T-helper 1 cell treated with Interleukin-12 subunit alpha and Interleukin-12 subunit beta and Interleukin-4 antibody, amounts not matched to agents 30 μg/mL and 1 μg/mL, for 36 hours (primary cell): ENCODE measurements at regions not wholly inside any gene's neighbourhood (a gene's known extent, or its start where the extent isn't known, plus 50 kb on each side); places are given as distances from the start of the nearest gene placed in this dataset.
"Not testable (repeated sequence)": the region's sequence is repeated elsewhere in the genome, so short reads cannot be mapped to it uniquely, and the experiment has no call there.

Experiments
- H3K27ac Mint-ChIP-seq: one replicate; pipeline ENCODE4 v1.8.0; 2021; ENCODE audit warnings: mild to moderate bottlenecking, mixed read lengths
- H3K27me3 Mint-ChIP-seq: one replicate; pipeline ENCODE4 v1.8.0; 2021; ENCODE audit warnings: low read depth, mixed read lengths
- H3K36me3 Mint-ChIP-seq: one replicate; pipeline ENCODE4 v1.8.0; 2021; ENCODE audit warnings: low read depth, mixed read lengths
- H3K4me1 Mint-ChIP-seq: one replicate; pipeline ENCODE4 v1.8.0; 2021; ENCODE audit warnings: low read depth, mixed read lengths
- H3K4me3 Mint-ChIP-seq: one replicate; pipeline ENCODE4 v1.8.0; 2021; ENCODE audit warnings: mild to moderate bottlenecking, moderate library complexity, mixed read lengths
- H3K9me3 Mint-ChIP-seq: one replicate; pipeline ENCODE4 v1.8.0; 2021; ENCODE audit warnings: mixed read lengths

DNA sequence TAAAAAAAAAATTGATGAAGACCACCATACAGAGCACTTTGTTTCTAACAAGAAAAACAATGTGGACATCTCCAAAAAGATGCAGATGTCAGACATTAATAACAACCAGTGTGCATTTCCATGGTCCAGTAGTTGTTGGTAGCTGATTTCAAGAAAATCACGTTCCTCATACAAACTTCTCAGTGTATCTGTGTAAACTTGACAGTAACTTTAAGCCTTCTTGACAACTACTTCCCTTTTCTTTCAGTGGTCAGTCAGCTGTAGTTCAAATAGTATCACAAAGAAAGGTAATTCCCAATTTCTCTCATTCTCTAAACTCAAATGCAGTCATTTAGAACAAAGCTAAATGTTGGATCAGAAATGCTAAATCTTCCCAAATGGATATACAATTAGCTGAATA is 879.9 kb downstream of the AMY1C start:
- Mint-ChIP-seq H3K27ac (no peak overlapping the region), H3K4me3 (no peak overlapping the region), H3K9me3 (peaks cover 5% of the 10 kb centered on the region), H3K27me3 (no peaks in the 10 kb centered on the region), H3K4me1 (no peaks in the 10 kb centered on the region), H3K36me3 (no peaks in the 10 kb centered on the region)

DNA sequence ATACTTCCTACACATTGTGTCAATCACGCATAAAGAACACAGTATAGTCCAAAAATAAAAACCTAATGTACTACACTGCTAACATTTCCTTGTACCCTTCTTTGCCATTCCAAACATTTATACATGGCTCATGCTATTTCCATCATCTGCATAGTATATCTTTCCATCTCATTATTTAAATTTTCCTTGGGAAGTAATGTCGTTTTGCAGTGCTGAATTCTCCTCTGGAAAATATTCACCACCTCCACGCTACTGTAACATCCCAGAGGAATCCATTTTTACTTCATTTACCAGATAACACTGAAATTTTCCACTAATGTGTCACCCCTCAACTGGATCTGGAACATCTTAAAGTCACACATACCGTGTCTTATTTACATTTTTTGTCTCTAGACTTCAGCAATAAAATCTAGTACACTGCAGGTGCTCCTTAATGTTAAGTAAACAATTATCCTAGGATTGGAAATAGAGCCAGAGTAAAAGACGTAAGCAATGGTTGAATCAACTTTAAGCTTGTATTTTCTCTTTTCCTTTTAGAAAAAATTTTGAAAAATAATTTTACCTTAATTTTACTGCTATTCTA is 881.0 kb downstream of the AMY1C start:
- no peaks in the 10 kb centered on the region for H3K36me3 Mint-ChIP-seq
- H3K27ac Mint-ChIP-seq = peak overlapping the region; percentile 7
- no peak overlapping the region for H3K4me3 Mint-ChIP-seq
- no peaks in the 10 kb centered on the region for H3K4me1 Mint-ChIP-seq
- H3K9me3 Mint-ChIP-seq = peaks cover under 1% of the 10 kb centered on the region
- no peaks in the 10 kb centered on the region for H3K27me3 Mint-ChIP-seq

DNA sequence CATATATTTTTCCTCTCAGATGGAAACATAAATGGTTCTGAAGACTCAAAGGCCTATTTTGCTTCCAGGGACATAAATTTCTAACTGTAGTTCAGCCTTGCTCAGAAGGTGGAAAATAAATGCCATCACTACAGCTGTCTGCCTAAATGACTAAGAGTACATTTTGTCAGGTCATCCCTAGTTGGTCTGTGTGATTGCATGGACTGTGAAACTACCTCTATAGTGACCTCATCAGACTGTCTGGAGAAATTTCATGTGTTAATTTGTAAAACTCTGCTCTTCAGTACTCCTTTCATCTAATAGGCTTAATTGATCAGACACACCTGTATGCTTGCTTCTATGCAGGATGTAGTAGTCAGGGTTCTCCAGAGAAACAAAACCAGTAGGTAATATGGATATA is 886.9 kb downstream of the AMY1C start:
- no peak overlapping the region for H3K4me3 Mint-ChIP-seq
- H3K9me3 Mint-ChIP-seq = peaks cover 9% of the 10 kb centered on the region
- H3K36me3 Mint-ChIP-seq = no peaks in the 10 kb centered on the region
- H3K4me1 Mint-ChIP-seq = no peaks in the 10 kb centered on the region
- no peaks in the 10 kb centered on the region for H3K27me3 Mint-ChIP-seq
- no peak overlapping the region for H3K27ac Mint-ChIP-seq

DNA sequence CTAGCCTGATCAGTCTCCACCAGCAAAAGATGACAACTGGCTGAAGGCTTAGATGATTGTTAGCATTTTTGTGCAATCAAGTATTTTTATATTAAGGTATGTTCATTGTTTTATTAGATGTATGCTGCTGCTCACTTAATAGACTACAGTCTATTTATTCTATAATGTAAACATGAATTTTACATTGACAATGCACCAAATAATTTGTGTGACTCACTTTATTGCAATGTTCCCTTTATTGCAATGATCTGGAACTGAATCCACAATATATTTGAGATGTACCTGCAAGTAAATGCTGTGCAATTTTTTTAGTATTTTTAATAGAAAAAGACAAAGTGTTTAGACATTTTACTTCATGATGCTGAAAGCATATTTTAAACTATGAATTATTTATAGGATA is 896.5 kb downstream of the AMY1C start:
- H3K4me1 Mint-ChIP-seq = no peaks in the 10 kb centered on the region
- no peak overlapping the region for H3K27ac Mint-ChIP-seq
- no peaks in the 10 kb centered on the region for H3K36me3 Mint-ChIP-seq
- no peak overlapping the region for H3K4me3 Mint-ChIP-seq
- no peaks in the 10 kb centered on the region for H3K27me3 Mint-ChIP-seq
- no peaks in the 10 kb centered on the region for H3K9me3 Mint-ChIP-seq

DNA sequence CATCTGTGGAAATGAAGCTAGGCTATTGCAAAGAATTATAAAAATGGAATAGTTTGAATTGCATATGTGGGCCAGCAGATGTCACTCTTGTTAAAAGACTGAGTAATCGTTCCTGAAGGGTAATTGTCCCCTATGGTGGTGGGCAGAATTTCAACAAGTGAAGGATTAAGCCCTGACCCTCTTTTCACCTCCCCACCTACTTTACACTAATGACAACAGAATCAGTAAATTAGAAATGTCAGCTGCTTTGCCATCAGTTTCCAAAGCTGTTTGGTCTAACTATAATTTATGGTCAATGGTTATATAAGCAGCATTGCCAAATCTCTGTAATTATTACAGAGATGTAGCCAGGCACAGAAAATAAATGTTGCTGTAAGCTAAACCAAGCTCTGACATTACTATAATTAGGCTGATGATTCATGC is 898.6 kb downstream of the AMY1C start:
- H3K27ac Mint-ChIP-seq = no peak overlapping the region
- H3K27me3 Mint-ChIP-seq = no peaks in the 10 kb centered on the region
- no peaks in the 10 kb centered on the region for H3K9me3 Mint-ChIP-seq
- H3K4me1 Mint-ChIP-seq = no peaks in the 10 kb centered on the region
- H3K4me3 Mint-ChIP-seq = no peak overlapping the region
- no peaks in the 10 kb centered on the region for H3K36me3 Mint-ChIP-seq

DNA sequence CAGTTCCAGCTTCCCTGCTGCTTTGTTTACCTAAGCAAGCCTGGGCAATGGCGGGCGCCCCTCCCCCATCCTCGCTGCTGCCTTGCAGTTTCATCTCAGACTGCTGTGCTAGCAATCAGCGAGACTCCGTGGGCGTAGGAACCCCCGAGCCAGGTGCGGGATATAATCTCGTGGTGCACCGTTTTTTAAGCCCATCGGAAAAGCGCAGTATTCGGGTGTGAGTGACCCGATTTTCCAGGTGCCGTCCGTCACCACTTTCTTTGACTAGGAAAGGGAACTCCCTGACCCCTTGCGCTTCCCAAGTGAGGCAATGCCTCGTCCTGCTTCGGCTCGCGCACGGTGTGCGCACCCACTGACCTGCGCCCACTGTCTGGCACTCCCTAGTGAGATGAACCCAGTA is 914.7 kb downstream of the AMY1C start:
- not testable (repeated sequence) for H3K27ac Mint-ChIP-seq, H3K4me3 Mint-ChIP-seq, H3K36me3 Mint-ChIP-seq, H3K4me1 Mint-ChIP-seq, H3K27me3 Mint-ChIP-seq
- H3K9me3 Mint-ChIP-seq = peaks cover 12% of the 10 kb centered on the region

DNA sequence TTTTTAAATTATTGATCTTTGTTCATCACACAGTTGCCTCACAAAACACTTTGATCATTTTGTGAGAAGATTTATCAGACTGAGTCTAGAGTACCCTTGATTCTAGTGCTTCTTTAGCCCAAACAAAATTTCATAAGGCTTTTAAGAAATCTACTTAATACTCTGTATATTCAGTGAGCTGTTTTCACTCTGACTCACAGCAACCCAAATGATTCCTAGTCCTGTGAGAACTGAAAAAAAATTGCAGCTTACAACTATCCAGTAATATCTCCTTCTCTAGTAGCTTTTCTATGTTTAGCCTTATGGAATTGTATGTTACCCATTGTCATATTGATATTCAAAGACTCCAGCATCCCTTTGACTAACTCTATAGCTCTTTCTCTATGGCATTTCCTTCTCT is 915.6 kb downstream of the AMY1C start:
- Mint-ChIP-seq H3K36me3 (no peaks in the 10 kb centered on the region), H3K9me3 (peaks cover 13% of the 10 kb centered on the region), H3K4me1 (no peaks in the 10 kb centered on the region), H3K27me3 (no peaks in the 10 kb centered on the region), H3K4me3 (no peak overlapping the region), H3K27ac (no peak overlapping the region)

DNA sequence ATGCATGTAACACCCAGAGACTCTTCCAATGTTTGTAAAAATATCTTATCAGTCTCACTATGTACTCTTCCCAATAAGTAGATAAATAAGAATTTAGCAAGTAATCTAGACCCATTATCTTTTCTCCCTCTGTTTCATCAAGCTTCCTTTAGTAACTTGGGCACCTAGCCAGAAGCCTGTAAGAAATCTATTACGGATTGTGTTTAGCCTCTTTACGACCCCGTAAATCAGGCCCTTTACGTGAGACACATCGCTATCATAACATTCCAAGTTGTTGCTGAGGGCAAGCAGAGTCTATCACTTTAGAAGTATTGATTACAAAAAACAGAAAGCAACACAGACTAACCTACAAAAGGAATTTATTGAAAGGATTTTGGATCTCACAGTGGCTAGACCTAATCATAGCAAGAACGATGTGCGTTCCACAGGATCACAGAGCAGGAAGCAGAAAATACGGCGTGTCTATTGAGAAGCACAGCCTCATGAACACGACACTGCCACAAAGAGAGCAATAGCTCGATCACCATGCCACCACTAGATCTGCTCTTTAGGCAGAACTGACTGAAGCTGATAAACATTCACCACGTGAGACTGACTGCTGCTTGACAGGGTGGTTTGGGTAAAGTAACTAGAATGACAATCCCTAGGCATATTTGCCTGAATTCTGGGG is 922.1 kb downstream of the AMY1C start:
- H3K4me1 Mint-ChIP-seq = no peaks in the 10 kb centered on the region

DNA sequence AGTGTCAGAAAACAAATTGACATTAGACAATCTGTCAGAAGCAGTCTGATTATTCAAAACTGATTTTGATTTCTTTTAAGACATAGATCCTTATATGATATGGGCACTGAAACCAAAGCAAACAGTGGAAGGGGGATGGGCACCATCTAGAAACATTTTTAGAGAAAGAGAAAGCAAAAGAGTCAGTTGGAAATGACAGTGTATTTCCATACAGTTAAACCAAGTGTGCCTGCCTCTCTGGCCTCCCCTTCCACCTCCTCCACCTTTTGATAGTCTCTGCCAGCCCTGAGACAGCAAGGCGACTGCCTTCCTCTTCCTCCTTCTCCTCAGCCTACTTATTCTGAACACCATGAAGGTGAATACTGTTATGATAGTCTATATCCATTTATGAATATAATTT is 949.7 kb downstream of the AMY1C start:
- Mint-ChIP-seq H3K9me3 (peaks cover 15% of the 10 kb centered on the region), H3K36me3 (no peaks in the 10 kb centered on the region), H3K4me3 (no peak overlapping the region), H3K27ac (no peak overlapping the region), H3K4me1 (no peaks in the 10 kb centered on the region), H3K27me3 (no peaks in the 10 kb centered on the region)

More for the DNA sequence above, 922.1 kb downstream of the AMY1C start:
- Mint-ChIP-seq H3K9me3 (peaks cover 3% of the 10 kb centered on the region), H3K36me3 (no peaks in the 10 kb centered on the region), H3K27ac (no peak overlapping the region), H3K4me3 (no peak overlapping the region), H3K27me3 (no peaks in the 10 kb centered on the region)

DNA sequence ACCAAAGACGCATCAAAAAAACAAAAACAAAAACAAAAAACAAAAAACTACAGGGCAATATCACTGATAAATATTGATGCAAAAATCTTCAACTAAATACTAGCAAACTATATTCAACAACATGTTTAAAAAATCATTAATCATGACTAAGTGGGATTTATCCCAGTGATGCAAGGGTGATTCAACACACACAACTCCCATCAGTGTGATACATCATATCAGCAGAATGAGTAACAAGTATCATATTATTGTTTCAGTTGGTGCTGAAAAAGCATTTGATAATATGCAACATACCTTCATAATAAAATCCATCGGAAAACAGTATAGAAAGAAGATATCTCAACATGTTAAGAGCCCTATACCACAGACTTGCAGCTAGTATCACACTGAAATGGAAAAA is 953.0 kb downstream of the AMY1C start:
- Mint-ChIP-seq H3K4me1 (peaks cover 5% of the 10 kb centered on the region), H3K27me3 (no peaks in the 10 kb centered on the region), H3K9me3 (peaks cover 7% of the 10 kb centered on the region), H3K27ac (no peak overlapping the region), H3K4me3 (no peak overlapping the region), H3K36me3 (no peaks in the 10 kb centered on the region)

DNA sequence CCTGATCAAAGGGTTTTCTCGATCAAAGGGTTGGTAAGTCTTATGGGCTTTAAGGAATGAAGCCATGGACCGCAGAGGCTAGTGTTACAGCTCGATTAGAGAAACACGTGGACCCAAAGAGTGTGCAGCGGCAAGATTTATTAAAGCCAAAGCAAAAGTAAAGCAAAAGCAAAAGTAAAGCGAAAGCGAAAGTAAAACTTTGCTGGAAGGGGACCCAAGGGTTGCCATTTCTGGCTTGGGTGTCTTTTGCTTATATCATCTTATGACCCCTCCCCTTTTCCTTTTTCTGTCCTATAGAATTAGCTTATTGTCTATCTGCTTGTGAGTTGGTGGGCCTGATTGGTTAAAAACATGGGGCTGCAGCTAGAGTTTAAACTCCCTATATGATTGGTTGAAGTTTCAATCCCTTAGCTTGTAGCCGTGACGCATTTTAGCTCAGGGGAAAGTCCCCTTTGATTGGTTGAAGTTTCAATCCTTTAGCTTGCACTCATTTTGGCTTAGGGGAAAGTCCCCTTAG is 957.0 kb downstream of the AMY1C start:
- Mint-ChIP-seq H3K27me3 (no peaks in the 10 kb centered on the region), H3K4me1 (peaks cover 5% of the 10 kb centered on the region), H3K4me3 (no peak overlapping the region), H3K27ac (no peak overlapping the region), H3K9me3 (peaks cover 10% of the 10 kb centered on the region), H3K36me3 (no peaks in the 10 kb centered on the region)

DNA sequence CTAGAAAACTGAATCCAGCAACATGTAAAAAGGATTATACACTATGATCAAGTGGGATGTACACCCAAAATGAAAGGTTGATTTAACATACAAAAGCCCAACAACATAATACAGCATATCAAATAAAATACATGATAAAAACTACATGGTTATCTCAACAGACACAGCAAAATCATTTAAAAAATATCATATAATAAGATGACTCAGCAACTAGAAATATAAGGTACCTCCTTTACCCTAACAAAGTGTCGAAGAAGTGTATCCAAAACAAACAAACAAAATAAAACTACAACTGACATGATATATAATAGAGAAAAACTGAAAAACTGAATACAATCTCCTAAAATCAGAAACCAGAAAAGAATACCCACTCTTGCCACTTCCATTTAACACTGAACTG is 969.1 kb downstream of the AMY1C start:
- no peaks in the 10 kb centered on the region for H3K4me1 Mint-ChIP-seq
- H3K4me3 Mint-ChIP-seq = no peak overlapping the region
- no peaks in the 10 kb centered on the region for H3K27me3 Mint-ChIP-seq
- H3K9me3 Mint-ChIP-seq = peaks cover 16% of the 10 kb centered on the region
- no peaks in the 10 kb centered on the region for H3K36me3 Mint-ChIP-seq
- no peak overlapping the region for H3K27ac Mint-ChIP-seq

DNA sequence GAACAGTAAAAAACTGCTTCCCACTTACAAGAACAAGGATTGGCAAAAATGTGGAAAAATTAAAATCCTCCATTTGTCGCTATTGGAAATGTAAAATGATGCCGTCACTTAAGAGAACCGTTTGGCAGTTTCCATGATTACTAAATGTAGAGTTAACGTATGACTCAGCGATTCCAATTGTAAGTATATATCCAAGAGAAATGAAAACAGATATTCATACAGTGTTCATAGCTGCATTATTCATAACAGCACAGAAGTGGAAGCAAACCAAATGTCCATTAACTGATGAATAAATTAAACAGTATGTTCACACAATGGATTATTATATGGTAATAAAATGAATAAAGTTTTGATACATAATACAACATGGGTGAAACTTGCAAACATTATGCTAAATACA is 971.0 kb downstream of the AMY1C start:
- no peaks in the 10 kb centered on the region for H3K36me3 Mint-ChIP-seq
- H3K27me3 Mint-ChIP-seq = no peaks in the 10 kb centered on the region
- H3K4me1 Mint-ChIP-seq = no peaks in the 10 kb centered on the region
- H3K4me3 Mint-ChIP-seq = no peak overlapping the region
- H3K9me3 Mint-ChIP-seq = peaks cover 21% of the 10 kb centered on the region
- H3K27ac Mint-ChIP-seq = no peak overlapping the region

DNA sequence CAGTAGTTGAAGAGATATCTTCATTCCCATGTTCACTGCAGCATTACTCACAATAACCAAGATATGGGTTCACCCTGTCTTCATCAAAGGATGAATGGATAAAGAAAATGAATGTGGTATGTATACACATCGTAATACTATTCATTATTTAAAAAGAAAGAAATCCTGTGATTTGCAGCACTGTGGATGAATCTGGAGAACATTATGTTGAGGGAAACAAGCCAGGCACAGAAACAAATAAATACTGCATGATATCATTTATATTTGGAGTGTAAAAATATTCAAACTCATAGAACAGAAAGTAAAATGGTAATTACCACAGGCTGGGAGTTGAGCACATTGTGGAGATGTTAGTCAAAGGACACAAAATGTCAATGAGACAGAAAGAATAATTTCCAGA is 977.2 kb downstream of the AMY1C start:
- Mint-ChIP-seq H3K4me1 (no peaks in the 10 kb centered on the region), H3K36me3 (no peaks in the 10 kb centered on the region), H3K4me3 (no peak overlapping the region), H3K27ac (no peak overlapping the region), H3K27me3 (no peaks in the 10 kb centered on the region), H3K9me3 (peaks cover 21% of the 10 kb centered on the region)

DNA sequence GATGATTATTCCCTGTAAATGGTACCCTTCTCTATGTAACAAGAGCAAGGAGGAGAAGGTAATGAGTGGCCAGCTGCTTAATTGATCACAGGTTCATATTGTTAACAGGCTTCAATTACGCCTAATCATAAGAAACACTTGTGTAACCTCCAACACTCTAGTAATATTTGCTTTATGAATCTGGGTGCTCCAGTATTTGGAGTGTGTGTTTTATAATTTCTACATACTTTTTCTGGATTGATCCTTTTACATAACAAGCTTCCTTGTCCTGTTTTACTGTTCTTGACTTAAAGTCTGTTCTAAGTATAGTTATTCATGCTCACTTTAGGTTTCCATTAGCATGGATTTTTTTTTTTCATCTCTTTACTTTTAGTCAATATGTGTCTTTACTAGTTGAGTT is 984.2 kb downstream of the AMY1C start:
- Mint-ChIP-seq H3K4me1 (no peaks in the 10 kb centered on the region), H3K9me3 (peaks cover 13% of the 10 kb centered on the region), H3K36me3 (no peaks in the 10 kb centered on the region), H3K4me3 (no peak overlapping the region), H3K27me3 (no peaks in the 10 kb centered on the region), H3K27ac (no peak overlapping the region)
